ENCODE measurements at regions not wholly inside any gene's neighbourhood (a gene's known extent, or its start where the extent isn't known, plus 50 kb on each side); places are given as distances from the start of the nearest gene placed in this dataset.

GRCh38 chr1:177585302-177586220 is 384.3 kb downstream of the SEC16B start:
- DNase-seq (ENCODE audit: low read depth in 2 of 2) = no peak

GRCh38 chr1:177573901-177574300 is 396.0 kb downstream of the SEC16B start:
- no peak for DNase-seq (ENCODE audit: low read depth in 2 of 2)

- DNase-seq (ENCODE audit: low read depth in 2 of 2) = peak; percentile 3 to 64
These were observed 398.3 kb downstream of the SEC16B start for GRCh38 chr1:177571485-177572076.

DNA sequence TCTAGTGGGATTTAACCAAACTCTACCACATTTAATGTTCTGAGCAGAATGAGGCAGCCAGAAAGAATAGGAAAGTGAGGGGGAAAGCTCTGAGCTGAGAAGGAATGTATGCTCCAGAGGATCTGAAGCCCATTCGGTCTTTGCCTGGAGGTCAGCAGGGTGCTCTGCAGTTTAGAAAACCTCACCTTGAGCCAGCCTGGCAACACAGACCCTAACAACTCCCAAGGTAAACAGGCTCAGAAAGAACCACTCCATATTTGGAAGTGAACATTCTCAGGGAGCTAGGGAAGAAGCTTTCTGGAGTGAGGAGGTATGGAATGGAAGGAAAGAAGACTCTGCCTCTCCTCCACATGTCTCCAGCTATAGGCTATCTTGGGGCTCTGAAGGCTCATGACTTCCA is 398.8 kb downstream of the SEC16B start:
- DNase-seq (ENCODE audit: low read depth in 2 of 2) = no peak

DNA sequence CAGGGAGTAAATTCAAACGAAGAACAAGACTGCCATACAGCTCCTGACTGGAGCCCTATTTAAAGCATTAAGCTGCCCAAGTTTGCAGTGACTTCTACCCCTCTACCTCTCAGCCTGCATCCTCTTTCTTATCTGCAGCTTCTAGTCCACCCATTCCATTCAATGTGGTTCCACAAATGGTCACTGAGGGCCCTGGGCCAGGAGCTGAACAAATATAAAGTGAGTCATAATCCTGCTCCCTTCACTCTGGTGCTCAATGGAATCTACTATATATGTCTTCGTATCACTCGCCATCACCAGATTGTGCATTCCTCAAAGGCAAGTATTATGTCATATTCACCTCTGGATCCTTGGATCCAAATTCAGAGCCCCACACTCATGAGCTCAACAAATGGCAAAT is 398.7 kb downstream of the BRINP2 start:
- DNase-seq (ENCODE audit: low read depth in 2 of 2) = peak in 1 of 2 donors; percentile 20

DNA sequence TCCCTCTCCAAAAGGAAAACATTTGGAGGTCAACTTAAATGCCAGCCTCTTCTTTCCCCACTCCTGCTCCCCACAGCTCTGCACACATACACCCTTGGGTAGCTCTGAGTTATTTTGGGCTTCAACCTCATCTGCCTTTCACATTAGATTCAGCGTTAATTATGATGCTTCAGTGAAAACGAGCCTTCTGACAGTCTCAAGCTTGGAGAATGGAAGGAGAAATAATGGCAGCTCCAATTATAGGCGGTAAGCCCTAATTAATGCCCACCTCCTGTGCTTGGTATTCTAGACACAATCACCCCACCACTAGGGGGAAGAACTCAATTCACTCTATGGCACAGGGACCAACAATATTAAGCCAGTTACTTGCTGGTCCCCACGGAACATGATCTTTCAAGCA is 397.9 kb downstream of the BRINP2 start:
- no peak for DNase-seq (ENCODE audit: low read depth in 2 of 2)

DNA sequence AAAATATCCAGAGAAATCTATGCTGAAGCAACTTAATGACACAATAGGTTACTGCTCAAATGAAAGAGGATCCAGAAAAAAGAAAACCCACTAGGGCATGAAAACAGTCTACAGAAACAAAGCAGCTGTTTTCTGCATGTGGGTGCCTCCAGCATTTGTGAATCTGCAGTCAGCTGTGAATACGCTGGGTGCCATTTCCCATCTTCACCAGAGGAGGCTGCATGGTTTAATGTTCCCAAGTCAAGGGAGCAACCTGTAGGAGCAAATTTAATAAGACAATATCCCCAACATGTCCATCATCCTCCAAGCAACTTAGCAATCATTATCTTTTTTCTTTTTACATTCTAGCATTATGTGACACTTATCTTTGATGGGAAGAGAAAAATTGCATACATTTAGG is 396.6 kb downstream of the BRINP2 start:
- DNase-seq (ENCODE audit: low read depth in 2 of 2) = peak in 1 of 2 donors; percentile 11

- no peak for DNase-seq (ENCODE audit: low read depth in 2 of 2)
These were observed 395.7 kb downstream of the BRINP2 start for GRCh38 chr1:177566495-177566894.

- DNase-seq (ENCODE audit: low read depth in 2 of 2) = no peak
These were observed 390.7 kb downstream of the BRINP2 start for GRCh38 chr1:177561436-177561835.

DNA sequence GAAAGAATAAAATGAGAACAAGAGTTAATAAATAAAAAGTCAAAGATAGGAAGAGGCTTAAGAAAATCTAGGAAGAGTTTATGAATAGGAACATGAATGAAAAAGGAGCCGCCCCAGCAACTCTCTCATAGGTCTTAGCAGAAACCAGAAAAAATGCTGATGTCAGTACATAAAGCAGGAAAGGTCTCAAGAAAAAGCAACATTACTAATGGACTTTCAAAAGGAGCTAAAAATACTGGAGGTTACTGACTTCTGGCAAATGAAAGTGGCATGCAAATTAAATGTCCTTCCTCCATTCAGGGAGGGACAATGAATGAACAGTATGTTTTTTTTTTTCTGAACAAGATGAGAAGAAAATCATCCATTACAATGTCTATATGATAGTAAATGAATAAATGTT is 387.6 kb downstream of the BRINP2 start:
- no peak for DNase-seq (ENCODE audit: low read depth in 2 of 2)

DNA sequence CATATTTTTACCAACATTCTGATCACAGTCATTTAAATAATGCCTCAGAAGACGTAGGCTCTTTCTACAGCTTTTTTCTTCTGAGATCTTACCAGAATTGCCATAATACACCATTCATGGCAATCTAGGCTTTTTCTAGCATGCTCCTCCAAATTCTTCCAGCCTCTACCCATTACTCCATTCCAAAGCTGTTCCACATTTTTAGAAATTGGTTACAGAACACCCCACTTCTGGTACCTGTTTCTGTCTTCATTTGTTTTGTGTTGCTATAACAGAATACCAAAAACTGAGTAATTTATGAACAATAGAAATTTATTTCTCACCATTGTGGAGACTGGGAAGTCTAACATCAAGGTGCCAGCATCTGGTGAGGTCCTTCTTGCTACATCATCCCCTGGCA is 385.4 kb downstream of the BRINP2 start:
- no peak for DNase-seq (ENCODE audit: low read depth in 2 of 2)

- DNase-seq (ENCODE audit: low read depth in 2 of 2) = no peak
These were observed 376.4 kb downstream of the BRINP2 start for GRCh38 chr1:177547200-177547599.

DNA sequence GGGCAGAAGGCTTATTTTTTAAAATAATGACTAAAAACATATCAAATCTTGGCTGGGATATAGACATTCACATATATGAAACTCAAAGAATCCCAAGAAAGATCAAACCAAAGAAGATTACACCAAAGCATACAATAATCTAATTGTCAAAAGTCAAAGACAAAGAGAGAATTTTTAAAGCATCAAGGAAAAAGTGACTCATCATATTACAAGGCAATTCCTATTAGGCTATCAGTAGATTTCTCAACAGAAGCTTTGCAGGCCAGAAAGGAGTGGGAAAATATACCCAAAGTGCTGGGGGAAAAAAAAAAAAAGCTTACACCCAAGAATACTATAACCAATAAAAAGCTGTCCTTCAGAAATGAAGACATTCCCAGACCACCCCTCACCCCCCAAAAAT is 375.6 kb downstream of the BRINP2 start:
- DNase-seq (ENCODE audit: low read depth in 2 of 2) = peak in 1 of 2 donors; percentile 22

DNA sequence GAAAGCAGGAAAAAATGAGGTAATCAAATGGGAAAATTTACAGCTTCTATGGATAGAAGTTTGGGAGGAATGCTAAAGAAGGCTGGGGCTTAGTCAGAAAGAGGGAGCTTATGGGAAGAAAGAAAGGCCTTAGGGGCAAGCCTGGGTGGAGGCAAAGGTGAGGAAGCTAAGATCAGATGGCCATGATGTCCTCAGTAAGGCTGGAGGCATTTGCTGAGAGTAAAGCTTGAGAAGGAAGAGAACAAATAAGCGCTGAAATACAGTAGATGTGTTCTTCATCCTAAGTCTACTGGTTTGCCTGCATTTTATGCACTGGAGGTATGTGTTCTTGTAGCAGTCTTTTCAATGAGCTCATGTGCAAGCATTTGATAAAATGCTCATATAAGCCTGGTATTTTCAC is 355.4 kb downstream of the BRINP2 start:
- DNase-seq (ENCODE audit: low read depth in 2 of 2) = no peak

GRCh38 chr1:177525176-177525575 is 354.4 kb downstream of the BRINP2 start:
- DNase-seq (ENCODE audit: low read depth in 2 of 2) = no peak

- peak; percentile 0 to 90 for DNase-seq (ENCODE audit: low read depth in 2 of 2)
These were observed 346.8 kb downstream of the BRINP2 start for GRCh38 chr1:177517546-177517945.

DNA sequence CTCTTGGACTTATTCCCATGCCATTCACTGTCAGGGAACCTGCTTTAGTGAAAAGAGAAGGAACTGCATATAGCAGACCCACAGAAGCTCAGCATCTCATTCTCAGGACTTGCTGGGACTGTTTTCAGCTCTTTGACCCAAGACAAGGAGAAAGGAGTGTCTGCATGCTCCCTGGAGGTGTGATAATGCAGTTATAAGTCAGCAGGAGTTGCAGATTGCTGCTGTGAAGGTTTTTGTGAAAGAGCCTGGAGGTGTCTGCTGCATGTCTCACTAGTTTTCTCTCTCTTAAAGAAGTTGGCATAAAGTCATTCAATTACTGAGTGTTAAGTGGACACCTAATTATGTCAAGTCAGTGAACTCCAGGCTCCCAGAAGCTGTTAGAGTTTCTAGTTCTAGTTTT is 343.4 kb downstream of the BRINP2 start:
- no peak for DNase-seq (ENCODE audit: low read depth in 2 of 2)

- DNase-seq (ENCODE audit: low read depth in 2 of 2) = peak in 1 of 2 donors; percentile 50
These were observed 340.3 kb downstream of the BRINP2 start for GRCh38 chr1:177511036-177511435.

GRCh38 chr1:177505905-177506590 is 335.3 kb downstream of the BRINP2 start:
- DNase-seq (ENCODE audit: low read depth in 2 of 2) = peak in 1 of 2 donors; percentile 50

DNA sequence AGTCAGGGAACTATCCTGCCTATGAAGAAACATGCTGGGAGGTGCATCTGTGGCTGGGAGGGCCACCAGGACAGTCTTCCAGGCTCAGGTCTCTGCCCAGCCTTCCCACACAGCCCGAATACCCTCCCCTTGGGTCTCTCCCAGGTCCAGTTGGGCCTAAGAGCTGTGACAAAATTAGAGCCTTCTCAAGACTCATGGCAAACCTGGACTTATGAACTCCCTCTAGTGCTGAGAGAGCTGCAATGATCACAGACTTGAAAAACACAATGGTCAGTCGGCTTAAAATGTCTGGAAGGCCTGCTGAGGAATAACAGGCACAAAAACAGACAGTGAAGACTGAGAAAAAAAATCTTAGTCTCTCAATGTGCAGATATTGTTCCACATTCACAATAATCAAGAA is 325.1 kb downstream of the BRINP2 start:
- no peak for DNase-seq (ENCODE audit: low read depth in 2 of 2)

DNA sequence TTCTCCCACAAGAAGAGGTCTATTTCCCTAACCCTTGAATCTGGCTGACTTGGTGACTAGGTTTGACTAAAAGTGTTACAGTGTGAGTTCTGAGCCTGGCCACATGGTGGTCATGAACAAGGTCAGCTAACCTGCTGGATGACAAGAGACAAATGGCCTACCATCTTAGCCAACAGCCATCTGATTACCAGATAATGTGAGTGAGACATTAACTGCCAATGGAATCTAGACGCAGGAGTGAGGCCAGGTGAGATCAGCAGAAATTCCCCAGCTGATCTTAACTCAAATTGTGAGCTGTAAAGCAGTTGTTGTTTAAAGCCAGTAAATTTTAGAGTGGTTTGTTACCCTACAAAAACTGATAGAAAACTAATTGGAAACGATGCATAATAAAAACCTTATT is 320.0 kb downstream of the BRINP2 start:
- no peak for DNase-seq (ENCODE audit: low read depth in 2 of 2)

GRCh38 chr1:177490036-177490639 is 319.4 kb downstream of the BRINP2 start:
- DNase-seq (ENCODE audit: low read depth in 2 of 2) = no peak

Data from lung microvascular endothelial cell (primary cell).